ENCODE measurements at regions not wholly inside any gene's neighbourhood (a gene's known extent, or its start where the extent isn't known, plus 50 kb on each side); places are given as distances from the start of the nearest gene placed in this dataset.
"Not testable (repeated sequence)": the region's sequence is repeated elsewhere in the genome, so short reads cannot be mapped to it uniquely, and the experiment has no call there.

GRCh38 chr7:49030221-49030620 lies 105.9 kb downstream of the CDC14C start:
- DNase-seq (ENCODE audit: low spot score) = no peak
- TF ChIP-seq, protein P1, sequence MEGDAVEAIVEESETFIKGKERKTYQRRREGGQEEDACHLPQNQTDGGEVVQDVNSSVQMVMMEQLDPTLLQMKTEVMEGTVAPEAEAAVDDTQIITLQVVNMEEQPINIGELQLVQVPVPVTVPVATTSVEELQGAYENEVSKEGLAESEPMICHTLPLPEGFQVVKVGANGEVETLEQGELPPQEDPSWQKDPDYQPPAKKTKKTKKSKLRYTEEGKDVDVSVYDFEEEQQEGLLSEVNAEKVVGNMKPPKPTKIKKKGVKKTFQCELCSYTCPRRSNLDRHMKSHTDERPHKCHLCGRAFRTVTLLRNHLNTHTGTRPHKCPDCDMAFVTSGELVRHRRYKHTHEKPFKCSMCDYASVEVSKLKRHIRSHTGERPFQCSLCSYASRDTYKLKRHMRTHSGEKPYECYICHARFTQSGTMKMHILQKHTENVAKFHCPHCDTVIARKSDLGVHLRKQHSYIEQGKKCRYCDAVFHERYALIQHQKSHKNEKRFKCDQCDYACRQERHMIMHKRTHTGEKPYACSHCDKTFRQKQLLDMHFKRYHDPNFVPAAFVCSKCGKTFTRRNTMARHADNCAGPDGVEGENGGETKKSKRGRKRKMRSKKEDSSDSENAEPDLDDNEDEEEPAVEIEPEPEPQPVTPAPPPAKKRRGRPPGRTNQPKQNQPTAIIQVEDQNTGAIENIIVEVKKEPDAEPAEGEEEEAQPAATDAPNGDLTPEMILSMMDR (IDR thresholded peaks at IDR 0.05; ENCODE audit: extremely low read depth, missing control alignments) = no peak

- not testable (repeated sequence) for DNase-seq (ENCODE audit: low spot score)
Measured at GRCh38 chr7:49033140-49033539, 108.8 kb downstream of the CDC14C start.

DNA sequence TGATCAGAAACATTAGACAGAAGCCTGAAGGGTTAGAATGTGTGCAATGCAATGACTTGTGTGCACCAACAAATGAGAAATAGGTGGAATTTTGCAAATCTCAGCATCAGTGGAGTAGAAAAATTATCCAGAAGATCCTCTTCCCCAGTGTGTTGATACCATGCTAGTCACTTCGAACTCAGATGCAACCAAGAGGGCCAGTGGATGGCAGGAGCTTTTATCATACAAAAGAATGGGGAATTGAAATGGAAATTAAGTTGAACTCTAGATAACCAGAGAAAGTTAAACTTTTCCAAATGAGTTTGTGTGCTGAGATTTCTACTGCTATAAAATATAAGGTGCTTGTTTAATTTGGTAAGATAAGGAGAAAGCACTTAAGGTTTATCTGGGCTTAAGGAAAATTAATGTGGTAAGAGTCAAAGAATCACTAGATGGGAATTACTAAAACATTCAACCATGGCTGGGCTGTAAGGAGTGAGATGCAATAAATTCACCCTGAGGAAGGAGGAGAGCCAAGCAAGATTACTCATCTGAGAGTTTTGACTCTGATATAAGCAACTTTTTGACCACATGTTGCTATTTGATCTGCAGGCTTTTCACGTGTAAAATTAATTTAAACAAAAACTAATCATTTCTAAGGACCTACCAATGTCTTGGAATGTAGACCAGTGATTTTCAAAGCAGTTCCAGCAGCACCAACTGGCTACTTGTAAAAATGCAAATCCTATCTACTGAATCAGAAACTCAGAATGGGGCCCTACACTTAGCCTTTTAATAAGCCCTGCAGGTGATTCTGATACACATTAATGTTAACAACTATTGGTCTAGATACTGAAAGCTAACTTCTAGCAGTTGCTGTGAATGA lies 113.2 kb downstream of the CDC14C start:
- TF ChIP-seq, protein P1 (IDR thresholded peaks at IDR 0.05; ENCODE audit: extremely low read depth, missing control alignments) = no peak

GRCh38 chr7:49038821-49039358 lies 114.5 kb downstream of the CDC14C start:
- no peak for DNase-seq (ENCODE audit: low spot score)
- TF ChIP-seq, protein P1 (IDR thresholded peaks at IDR 0.05; ENCODE audit: extremely low read depth, missing control alignments) = no peak

More for the DNA sequence above, 113.2 kb downstream of the CDC14C start:
- DNase-seq (ENCODE audit: low spot score) = no peak

GRCh38 chr7:49060743-49061142 lies 136.4 kb downstream of the CDC14C start:
- no peak for DNase-seq (ENCODE audit: low spot score)
- TF ChIP-seq, protein P1 (IDR thresholded peaks at IDR 0.05; ENCODE audit: extremely low read depth, missing control alignments) = no peak

DNA sequence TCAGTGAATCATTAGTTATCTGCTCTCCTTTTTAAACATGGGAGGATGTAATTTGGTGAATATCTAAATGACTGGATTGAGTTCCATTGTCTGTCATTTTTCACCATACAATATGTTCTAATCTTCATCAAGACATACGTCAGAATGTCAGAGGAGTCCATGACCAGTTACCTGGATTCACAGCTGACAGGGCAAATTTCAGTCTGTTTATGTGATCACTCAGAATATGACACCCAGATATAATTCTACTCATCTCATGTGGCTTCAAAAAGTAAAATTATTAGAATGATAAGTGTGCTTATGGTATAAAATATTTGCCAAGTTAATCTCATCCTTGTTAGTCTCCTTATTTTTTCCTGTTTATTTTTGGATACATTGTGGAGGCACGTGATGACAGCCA lies 150.2 kb downstream of the CDC14C start:
- TF ChIP-seq, protein P1 (IDR thresholded peaks at IDR 0.05; ENCODE audit: extremely low read depth, missing control alignments) = no peak
- no peak for DNase-seq (ENCODE audit: low spot score)

DNA sequence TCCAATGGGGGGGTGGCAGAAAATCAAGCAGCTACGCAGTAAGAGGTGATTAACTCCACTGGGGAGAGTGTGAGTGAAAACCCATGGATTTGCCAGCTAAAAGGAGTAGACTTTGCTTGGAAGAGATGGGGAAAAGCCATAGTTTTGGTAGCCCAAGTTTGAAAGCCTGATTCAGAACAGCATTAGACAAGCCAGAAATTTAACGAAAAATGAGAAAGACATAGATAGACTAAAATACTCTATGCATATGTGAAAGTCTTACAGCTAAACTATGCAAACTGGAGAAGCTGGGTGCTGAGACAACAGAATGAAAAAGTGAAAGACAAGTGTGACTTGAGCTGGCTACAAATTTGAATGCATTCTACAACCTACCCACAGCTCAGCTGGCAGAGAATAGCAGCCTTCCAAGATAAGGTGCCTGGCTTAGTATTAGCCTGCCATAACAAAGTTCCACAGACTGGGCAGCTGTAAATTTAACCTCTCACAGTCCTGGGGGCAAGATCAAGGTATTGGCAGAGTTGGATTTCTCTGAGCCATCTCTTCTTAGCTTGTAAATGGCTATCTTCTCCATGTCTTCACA lies 156.6 kb downstream of the CDC14C start:
- TF ChIP-seq, protein P1 (IDR thresholded peaks at IDR 0.05; ENCODE audit: extremely low read depth, missing control alignments) = no peak
- no peak for DNase-seq (ENCODE audit: low spot score)

Data from GM20000 (cell line).